Neural progenitor cell (in vitro differentiated cells): ENCODE measurements at regions not wholly inside any gene's neighbourhood (a gene's known extent, or its start where the extent isn't known, plus 50 kb on each side); places are given as distances from the start of the nearest gene placed in this dataset.
"Not testable (repeated sequence)": the region's sequence is repeated elsewhere in the genome, so short reads cannot be mapped to it uniquely, and the experiment has no call there.

Experiments used
- CTCF ChIP-seq: fragments of 200-600 bp; sonication (generic); IDR thresholded peaks from 2 replicates; pipeline ENCODE4 v1.5.1; 2017; ENCODE audit warnings: antibody characterized with exemption, mild to moderate bottlenecking
- EZH2 ChIP-seq: fragments of 200-600 bp; sonication (generic); IDR thresholded peaks from 2 replicates; pipeline ENCODE4 v1.6.1; 2017; ENCODE audit warnings: antibody characterized with exemption, mild to moderate bottlenecking, moderate library complexity

- TF ChIP-seq CTCF, EZH2: not testable (repeated sequence)
Observed at GRCh38 chr10:46677836-46678435, 99.0 kb downstream of the SYT15 start.
